ENCODE measurements at regions not wholly inside any gene's neighbourhood (a gene's known extent, or its start where the extent isn't known, plus 50 kb on each side); places are given as distances from the start of the nearest gene placed in this dataset.

GRCh38 chr9:4421847-4422246 lies 68.4 kb upstream of the SLC1A1 start:
- no peak for TF ChIP-seq CTCF (conservative IDR thresholded peaks at IDR 0.05)
- TF ChIP-seq ZFX (IDR thresholded peaks at IDR 0.05) = no peak
